Ishikawa (cell line): ENCODE measurements at regions not wholly inside any gene's neighbourhood (a gene's known extent, or its start where the extent isn't known, plus 50 kb on each side); places are given as distances from the start of the nearest gene placed in this dataset.

Experiments used
- CEBPB ChIP-seq: IDR thresholded peaks from 2 replicates; pipeline ENCODE4 v1.6.1; 2012
- CREB1 ChIP-seq: IDR thresholded peaks from 2 replicates; pipeline ENCODE4 v1.6.1; 2012; ENCODE audit warnings: low read depth
- EP300 ChIP-seq: IDR thresholded peaks from 2 replicates; pipeline ENCODE4 v1.6.1; 2012; ENCODE audit warnings: borderline replicate concordance
- FOXM1 ChIP-seq: IDR thresholded peaks from 2 replicates; pipeline ENCODE4 v1.6.1; 2012; ENCODE audit warnings: low read depth, borderline replicate concordance
- NFIC ChIP-seq: IDR thresholded peaks from 2 replicates; pipeline ENCODE4 v1.6.1; 2012
- RAD21 ChIP-seq: IDR thresholded peaks from 2 replicates; pipeline ENCODE4 v1.6.1; 2012; ENCODE audit warnings: low read depth
- REST ChIP-seq: IDR thresholded peaks from 2 replicates; pipeline ENCODE4 v1.6.1; 2012; ENCODE audit warnings: low read depth, mild to moderate bottlenecking
- TAF1 ChIP-seq: IDR thresholded peaks from 2 replicates; pipeline ENCODE4 v1.6.1; 2012; ENCODE audit warnings: low read depth, mild to moderate bottlenecking
- TEAD4 ChIP-seq: IDR thresholded peaks from 2 replicates; pipeline ENCODE4 v1.6.1; 2012
- USF1 ChIP-seq: IDR thresholded peaks from 2 replicates; pipeline ENCODE4 v1.6.1; 2012
- YY1 ChIP-seq: IDR thresholded peaks from 2 replicates; pipeline ENCODE4 v1.6.1; 2012; ENCODE audit warnings: low read depth

- TF ChIP-seq EP300 (no peak), REST (no peak), FOXM1 (no peak), YY1 (no peak), TEAD4 (no peak), TAF1 (no peak), USF1 (no peak), CREB1 (no peak), RAD21 (no peak), CEBPB (no peak), NFIC (no peak)
Measured at GRCh38 chr9:33708441-33708840, 86.9 kb upstream of the PRSS3 start.
